B cell (primary cell): ENCODE measurements at regions not wholly inside any gene's neighbourhood (a gene's known extent, or its start where the extent isn't known, plus 50 kb on each side); places are given as distances from the start of the nearest gene placed in this dataset.

Experiments used
- ATAC-seq: fragments of 200-7000 bp; cut with Tn5 transposase; one replicate; pipeline ENCODE4 v1.10.0; 2021; ENCODE audit warnings: low read depth, mild to moderate bottlenecking, moderate number of reproducible peaks, moderate library complexity
- CTCF ChIA-PET: fragments of 350-600 bp; sonication (Branson Sonifier 250); formaldehyde crosslinking; loops from one replicate; lab custom pipeline; 2021; ENCODE audit warnings: antibody characterized with exemption, inconsistent platforms; lab: Charles Lee
- POLR2A ChIA-PET: fragments of 350-600 bp; sonication (Branson Sonifier 250); formaldehyde crosslinking; loops from one replicate; lab custom pipeline; 2021; ENCODE audit warnings: antibody characterized with exemption; lab: Charles Lee
- DNase-seq: peaks from one replicate; pipeline ENCODE4 v3.0.0; 2013
- H2AFZ ChIP-seq: 2 replicates; pipeline ENCODE4 v1.6.1; 2012; ENCODE audit warnings: mild to moderate bottlenecking, low read depth, low read length; ENCODE audit not compliant: insufficient read depth, poor library complexity, severe bottlenecking
- H3K27ac ChIP-seq, 2 donors: 1 replicate in 1 of 2; 2 replicates in 1 of 2; pipeline ENCODE4 v1.5.1; 2012 to 2013; ENCODE audit warnings: low read length in 2 of 2, mild to moderate bottlenecking in 2 of 2, moderate library complexity in 1 of 2
- H3K27me3 ChIP-seq, 4 experiments: fragments of 200-600 bp in 1 of 4; sonication (generic) in 1 of 4; replicated peaks in 1 of 4; 1 replicate in 2 of 4; 2 replicates in 2 of 4; pipeline versions ENCODE4 v1.6.1 to v1.7.0; 2013 to 2016; ENCODE audit warnings: low read length in 3 of 4, mild to moderate bottlenecking in 2 of 4, mixed read lengths in 1 of 4, moderate library complexity in 1 of 4; ENCODE audit not compliant: insufficient read depth in 4 of 4, control insufficient read depth in 3 of 4; ENCODE audit errors: control extremely low read depth in 1 of 4
- H3K36me3 ChIP-seq, 2 experiments: replicated peaks in 1 of 2; 1 replicate in 1 of 2; 2 replicates in 1 of 2; pipeline versions ENCODE4 v1.6.1 to v1.7.1; 2013; ENCODE audit warnings: low read length in 1 of 2; ENCODE audit not compliant: insufficient read depth in 2 of 2, control insufficient read depth in 1 of 2; ENCODE audit errors: control extremely low read depth in 1 of 2, extremely low read depth in 1 of 2
- H3K4me1 ChIP-seq, 2 donors: fragments of 200-600 bp in 1 of 2; sonication (generic) in 1 of 2; 1 replicate in 1 of 2; 2 replicates in 1 of 2; pipeline versions ENCODE4 v1.5.1 to v1.6.1; 2013 to 2017; ENCODE audit warnings: low read length in 2 of 2; ENCODE audit not compliant: control insufficient read depth in 2 of 2, insufficient read depth in 2 of 2
- H3K4me2 ChIP-seq: replicated peaks from 2 replicates; pipeline ENCODE3; 2012; ENCODE audit warnings: mild to moderate bottlenecking, low read depth, low read length; ENCODE audit not compliant: poor library complexity, severe bottlenecking
- H3K4me3 ChIP-seq, 5 experiments: fragments of 200-600 bp in 1 of 5; sonication (generic) in 1 of 5; 1 replicate in 3 of 5; 2 replicates in 2 of 5; pipeline versions ENCODE4 v1.5.1 to v1.7.0; 2011 to 2016; ENCODE audit warnings: low read length in 4 of 5, mild to moderate bottlenecking in 4 of 5, low read depth in 2 of 5, control low read depth in 1 of 5, moderate library complexity in 1 of 5; ENCODE audit not compliant: insufficient read depth in 1 of 5; ENCODE audit errors: control extremely low read depth in 1 of 5, extremely low read depth in 1 of 5
- H3K79me2 ChIP-seq: fragments of 200-600 bp; sonication (generic); one replicate; pipeline ENCODE4 v1.6.0; 2016; ENCODE audit warnings: low read length; ENCODE audit not compliant: control insufficient read depth, insufficient read depth
- H3K9ac ChIP-seq: fragments of 200-600 bp; sonication (generic); 2 replicates; pipeline ENCODE4 v1.6.1; 2017; ENCODE audit warnings: mild to moderate bottlenecking, low read length, moderate library complexity
- H3K9me3 ChIP-seq, 3 donors: one replicate each; pipeline versions ENCODE4 v1.6.1 to v1.7.1; 2013; ENCODE audit warnings: low read length in 2 of 3; ENCODE audit not compliant: control insufficient read depth in 2 of 3, insufficient read depth in 1 of 3; ENCODE audit errors: control extremely low read depth in 1 of 3
- H4K20me1 ChIP-seq: 2 replicates; pipeline ENCODE4 v1.6.0; 2012; ENCODE audit warnings: mild to moderate bottlenecking, low read length; ENCODE audit not compliant: insufficient read depth, control insufficient read depth, poor library complexity, severe bottlenecking
- H3K27ac Mint-ChIP-seq: one replicate; pipeline ENCODE4 v1.8.0; 2021; ENCODE audit warnings: mixed read lengths
- H3K27me3 Mint-ChIP-seq: one replicate; pipeline ENCODE4 v1.8.0; 2021; ENCODE audit warnings: mixed read lengths
- H3K4me1 Mint-ChIP-seq: one replicate; pipeline ENCODE4 v1.8.0; 2021; ENCODE audit warnings: mixed read lengths
- H3K4me3 Mint-ChIP-seq: one replicate; pipeline ENCODE4 v1.8.0; 2021; ENCODE audit warnings: mixed read lengths
- H3K9me3 Mint-ChIP-seq: one replicate; pipeline ENCODE4 v1.8.0; 2022; ENCODE audit warnings: mixed read lengths; ENCODE audit not compliant: insufficient read depth
- EZH2 ChIP-seq: IDR thresholded peaks from 2 replicates; pipeline ENCODE4 v1.6.1; 2012; ENCODE audit warnings: borderline replicate concordance, low read depth, mild to moderate bottlenecking, moderate library complexity, low read length; ENCODE audit not compliant: insufficient read depth, poor library complexity, severe bottlenecking
- WGBS: methylation state at CpG from one replicate; pipeline ENCODE4 v1.1.5; 2013; ENCODE audit warnings: missing lambda C conversion rate; ENCODE audit not compliant: insufficient coverage; 5-methylcytosine and 5-hydroxymethylcytosine counted together
- intact Hi-C: fragments of 100-400 bp; cut with micrococcal nuclease; formaldehyde crosslinking; loops from one replicate; pipeline ENCODE4 v1.10.0; 2022
- TF ChIP-seq, protein P1 (sequence below): fragments of 200-600 bp; IDR thresholded peaks from one replicate; pipeline ENCODE4 v1.8.0; 2022; ENCODE audit warnings: antibody characterized with exemption, mild to moderate bottlenecking

DNA sequence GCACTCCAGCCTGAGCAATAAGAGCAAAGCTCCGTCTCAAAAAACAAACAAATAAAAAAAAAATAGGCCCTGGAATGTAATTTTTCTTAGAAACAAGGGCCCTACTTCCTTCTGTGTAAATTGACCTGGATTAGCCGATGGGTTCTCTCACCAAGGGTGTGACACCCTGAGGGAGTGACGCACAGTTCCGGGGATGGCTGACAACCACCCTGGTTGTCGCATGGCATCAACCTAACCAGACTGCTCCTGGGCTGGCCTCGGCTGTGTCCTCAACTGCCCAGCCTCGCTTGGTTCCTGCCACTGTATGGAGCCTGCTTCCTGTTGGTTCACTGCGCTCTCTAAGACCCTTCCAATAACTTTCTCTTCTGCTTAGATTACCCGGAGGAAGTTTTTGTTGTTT is 51.2 kb upstream of the SPATA31D4 start:
- ATAC-seq (no peak), DNase-seq (no peak)
- no peak overlapping the region for H3K27ac Mint-ChIP-seq
- H3K27ac ChIP-seq = no peak overlapping the region
- H3K4me3 ChIP-seq = no peak overlapping the region
- WGBS = 96% methylated on average over 7 of the region's 9 CpGs
- no peaks in the 10 kb centered on the region for H3K4me1 Mint-ChIP-seq
- no peaks in the 10 kb centered on the region for H3K79me2 ChIP-seq
- no peaks in the 10 kb centered on the region for H3K27me3 Mint-ChIP-seq
- POLR2A ChIA-PET = no interaction called here
- H3K27me3 ChIP-seq = no peaks in the 10 kb centered on the region
- no peaks in the 10 kb centered on the region for H3K9me3 ChIP-seq
- no peaks in the 10 kb centered on the region for H3K36me3 ChIP-seq
- CTCF ChIA-PET = no interaction called here
- no peaks in the 10 kb centered on the region for H3K4me1 ChIP-seq
- H3K9ac ChIP-seq = no peak overlapping the region
- H2AFZ ChIP-seq = no peak overlapping the region
- no peaks in the 10 kb centered on the region for H3K9me3 Mint-ChIP-seq
- H3K4me2 ChIP-seq = no peak overlapping the region
- intact Hi-C loops = no loop called here
- H3K4me3 Mint-ChIP-seq = no peak overlapping the region
- H4K20me1 ChIP-seq = no peaks in the 10 kb centered on the region
- TF ChIP-seq, protein P1, sequence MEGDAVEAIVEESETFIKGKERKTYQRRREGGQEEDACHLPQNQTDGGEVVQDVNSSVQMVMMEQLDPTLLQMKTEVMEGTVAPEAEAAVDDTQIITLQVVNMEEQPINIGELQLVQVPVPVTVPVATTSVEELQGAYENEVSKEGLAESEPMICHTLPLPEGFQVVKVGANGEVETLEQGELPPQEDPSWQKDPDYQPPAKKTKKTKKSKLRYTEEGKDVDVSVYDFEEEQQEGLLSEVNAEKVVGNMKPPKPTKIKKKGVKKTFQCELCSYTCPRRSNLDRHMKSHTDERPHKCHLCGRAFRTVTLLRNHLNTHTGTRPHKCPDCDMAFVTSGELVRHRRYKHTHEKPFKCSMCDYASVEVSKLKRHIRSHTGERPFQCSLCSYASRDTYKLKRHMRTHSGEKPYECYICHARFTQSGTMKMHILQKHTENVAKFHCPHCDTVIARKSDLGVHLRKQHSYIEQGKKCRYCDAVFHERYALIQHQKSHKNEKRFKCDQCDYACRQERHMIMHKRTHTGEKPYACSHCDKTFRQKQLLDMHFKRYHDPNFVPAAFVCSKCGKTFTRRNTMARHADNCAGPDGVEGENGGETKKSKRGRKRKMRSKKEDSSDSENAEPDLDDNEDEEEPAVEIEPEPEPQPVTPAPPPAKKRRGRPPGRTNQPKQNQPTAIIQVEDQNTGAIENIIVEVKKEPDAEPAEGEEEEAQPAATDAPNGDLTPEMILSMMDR = no peak
- TF ChIP-seq EZH2 = no peak
